Spinal cord (tissue), 9 donors: ENCODE measurements at regions not wholly inside any gene's neighbourhood (a gene's known extent, or its start where the extent isn't known, plus 50 kb on each side); places are given as distances from the start of the nearest gene placed in this dataset.

ENCODE experiments used
- DNase-seq, 6 donors: peaks; one replicate each; pipeline versions ENCODE4 v3.0.0 to v3.0.0-alpha.2; 2013 to 2015; ENCODE audit warnings: low spot score in 6 of 6, low read depth in 4 of 6
- H3K27ac ChIP-seq: one replicate; pipeline ENCODE4 v1.5.1; 2013; ENCODE audit warnings: low read depth, low read length, control low read depth
- H3K27me3 ChIP-seq: one replicate; pipeline ENCODE4 v1.6.1; 2013; ENCODE audit warnings: low read length; ENCODE audit not compliant: control insufficient read depth, insufficient read depth
- H3K36me3 ChIP-seq: one replicate; pipeline ENCODE4 v1.6.1; 2013; ENCODE audit warnings: low read length; ENCODE audit not compliant: control insufficient read depth, insufficient read depth
- H3K4me1 ChIP-seq: one replicate; pipeline ENCODE4 v1.6.1; 2013; ENCODE audit warnings: low read length; ENCODE audit not compliant: control insufficient read depth, insufficient read depth
- H3K4me3 ChIP-seq: one replicate; pipeline ENCODE4 v1.5.1; 2013; ENCODE audit warnings: low read depth, low read length, control low read depth
- H3K9me3 ChIP-seq: one replicate; pipeline ENCODE4 v1.6.1; 2013; ENCODE audit warnings: low read length; ENCODE audit not compliant: control insufficient read depth, insufficient read depth
- WGBS: methylation state at CpG from one replicate; pipeline ENCODE4 v1.1.5; 2013; ENCODE audit warnings: missing lambda C conversion rate; ENCODE audit not compliant: insufficient coverage; 5-methylcytosine and 5-hydroxymethylcytosine counted together
- donor health status: healthy.

DNA sequence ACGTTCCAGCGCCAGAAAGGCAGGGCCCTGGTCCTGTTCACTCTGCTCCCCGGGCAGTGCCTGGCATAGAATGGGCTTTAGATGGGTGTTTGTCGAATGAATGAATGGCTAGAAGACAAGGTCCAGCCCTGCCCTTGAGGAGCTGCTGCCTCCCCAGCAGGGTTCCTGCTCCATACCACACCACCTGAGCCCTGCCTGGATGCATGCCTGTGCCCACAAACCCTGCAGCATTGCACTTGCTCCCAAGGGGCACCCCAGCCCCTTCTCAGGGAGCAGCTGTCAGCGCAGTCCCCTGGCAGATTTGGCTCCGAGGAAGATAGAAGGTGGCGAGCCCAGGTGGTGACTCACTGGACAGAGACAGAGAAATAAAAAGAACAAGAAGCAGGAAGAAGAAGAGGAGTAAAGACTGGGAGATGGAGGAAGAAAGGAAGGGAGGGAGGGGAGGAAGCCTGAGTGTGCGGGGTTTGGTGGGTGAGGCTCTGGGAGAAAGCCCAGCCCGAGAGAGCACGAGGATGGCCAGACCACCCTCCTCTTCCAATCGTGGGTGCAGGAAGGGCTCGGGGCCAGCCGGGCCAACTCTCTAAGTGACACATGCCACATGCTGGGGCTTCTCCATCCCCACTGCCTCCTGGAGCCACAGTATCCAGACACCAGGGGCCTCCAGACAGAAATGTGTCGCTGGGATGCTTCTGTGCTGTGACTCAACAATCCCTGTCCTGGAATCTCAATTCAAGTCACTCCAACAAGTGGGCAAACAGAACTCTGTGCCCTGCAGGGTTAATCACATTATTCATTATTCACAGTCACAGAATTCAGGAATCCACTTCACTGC, 1474.3 kb downstream of the BRD1 start:
- Histone ChIP-seq H3K27me3 (no peaks in the 10 kb centered on the region), H3K36me3 (no peaks in the 10 kb centered on the region), H3K4me1 (peaks cover 7% of the 10 kb centered on the region), H3K9me3 (no peaks in the 10 kb centered on the region), H3K27ac (no peak overlapping the region), H3K4me3 (no peak overlapping the region)
- no peak for DNase-seq
- 74% methylated on average over 11 of the region's 14 CpGs for WGBS

DNA sequence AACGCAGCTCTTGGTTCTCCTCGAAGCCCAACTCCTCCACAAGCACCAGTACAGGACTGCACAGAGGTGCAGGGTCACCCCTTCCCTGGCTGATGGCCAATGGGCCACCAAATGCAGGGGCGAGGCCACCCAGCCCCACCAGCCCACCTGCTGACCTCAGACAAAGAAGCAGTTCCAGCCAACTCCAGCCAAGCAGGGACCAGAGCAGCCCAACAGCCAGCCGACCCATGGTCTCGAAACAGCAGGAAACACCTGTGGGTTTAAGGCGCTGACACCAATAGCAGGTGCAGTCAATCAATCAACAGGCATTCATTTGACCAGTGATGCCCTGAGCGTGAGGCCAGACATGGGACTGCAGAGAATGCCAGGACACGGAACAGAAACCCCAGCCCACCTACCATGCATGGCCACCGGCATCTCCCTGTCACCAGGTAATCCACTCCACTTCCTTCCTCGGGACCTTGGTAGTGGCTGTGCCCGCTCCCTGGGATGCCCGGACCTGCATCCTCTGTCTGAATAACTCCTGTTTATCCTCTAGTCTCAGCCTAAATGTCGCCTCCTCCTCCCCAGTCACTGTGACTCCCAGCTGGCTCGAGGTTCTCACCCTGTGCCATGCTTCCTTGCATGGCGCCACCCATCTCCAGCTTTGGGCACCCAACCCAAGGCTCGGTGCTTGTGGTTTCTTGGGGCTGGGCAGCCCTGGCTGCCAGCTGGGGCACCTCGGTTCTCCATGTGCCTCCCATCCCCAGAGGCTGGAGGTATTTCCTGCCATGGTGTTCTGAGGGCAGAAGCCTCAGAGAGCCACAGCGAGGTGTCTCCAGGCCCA, 1475.4 kb downstream of the BRD1 start:
- Histone ChIP-seq H3K4me1 (peaks cover 7% of the 10 kb centered on the region), H3K9me3 (no peaks in the 10 kb centered on the region), H3K4me3 (no peak overlapping the region), H3K27ac (no peak overlapping the region), H3K36me3 (no peaks in the 10 kb centered on the region), H3K27me3 (no peaks in the 10 kb centered on the region)
- no peak for DNase-seq
- 91% methylated on average over 18 of the region's 18 CpGs for WGBS

DNA sequence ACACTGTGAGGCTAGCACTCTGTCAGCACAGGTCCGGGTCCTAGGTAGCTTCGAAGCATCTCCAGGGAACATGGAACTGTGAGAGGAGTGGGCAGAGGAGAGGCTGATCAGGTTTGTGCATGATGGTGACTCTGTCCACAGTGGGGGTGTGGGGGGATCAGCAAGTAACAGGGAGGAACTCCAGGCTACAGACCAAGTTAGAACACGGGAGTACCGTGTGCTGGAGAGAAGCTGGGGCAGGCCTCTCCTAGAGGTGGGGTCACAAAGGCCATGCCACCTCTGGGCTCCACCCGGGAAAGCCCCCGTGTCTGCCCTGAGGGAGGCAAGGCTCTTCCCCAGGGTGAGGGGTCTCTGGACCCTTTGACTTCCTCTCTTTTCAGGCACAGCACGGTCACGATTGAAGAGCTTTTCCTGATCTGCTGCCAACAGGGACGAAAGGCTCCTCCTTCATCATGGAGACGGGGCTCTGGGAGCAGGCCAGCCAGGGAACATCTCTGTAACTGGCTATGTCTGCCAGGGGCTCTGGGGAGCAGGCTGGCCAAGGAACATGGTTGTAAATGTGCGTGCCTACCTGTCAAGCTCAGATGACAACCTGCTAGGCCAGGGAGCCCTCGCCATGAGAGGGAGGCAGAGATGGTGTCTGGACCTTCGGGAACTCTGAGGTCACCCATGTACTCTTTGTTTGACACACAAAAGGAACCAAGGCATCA, 1476.1 kb downstream of the BRD1 start:
- Histone ChIP-seq H3K4me1 (peaks cover 7% of the 10 kb centered on the region), H3K4me3 (no peak overlapping the region), H3K27ac (no peak overlapping the region), H3K27me3 (no peaks in the 10 kb centered on the region), H3K9me3 (no peaks in the 10 kb centered on the region), H3K36me3 (no peaks in the 10 kb centered on the region)
- DNase-seq, result peak in 1 of 6 donors; percentile 22
- WGBS, result 73% methylated on average over 13 of the region's 13 CpGs

DNA sequence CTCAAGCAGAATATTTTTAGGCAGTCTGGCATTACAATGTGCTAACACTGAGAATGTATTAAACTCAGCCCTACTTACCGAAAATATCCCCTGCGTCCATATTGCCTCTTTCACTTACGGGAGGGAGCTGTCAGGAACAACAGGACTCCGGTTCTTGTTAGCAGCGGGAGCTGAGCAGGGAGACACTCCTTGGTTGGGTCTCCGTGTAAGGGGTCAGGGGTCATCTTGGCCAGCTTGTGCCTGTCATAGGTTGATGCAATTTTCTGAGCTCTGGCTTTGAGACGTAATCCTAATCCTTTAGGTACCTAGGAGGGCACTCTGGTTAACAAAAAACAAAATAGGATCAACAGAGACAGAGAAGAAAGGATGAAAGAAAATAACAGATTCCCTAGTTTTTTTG, 1477.2 kb downstream of the BRD1 start:
- H3K27me3 ChIP-seq, result no peaks in the 10 kb centered on the region
- peaks cover 7% of the 10 kb centered on the region for H3K4me1 ChIP-seq
- no peak overlapping the region for H3K4me3 ChIP-seq
- DNase-seq, result peak in 1 of 6 donors; percentile 38
- H3K36me3 ChIP-seq, result no peaks in the 10 kb centered on the region
- no peaks in the 10 kb centered on the region for H3K9me3 ChIP-seq
- 71% methylated on average over 6 of the region's 7 CpGs for WGBS
- no peak overlapping the region for H3K27ac ChIP-seq

DNA sequence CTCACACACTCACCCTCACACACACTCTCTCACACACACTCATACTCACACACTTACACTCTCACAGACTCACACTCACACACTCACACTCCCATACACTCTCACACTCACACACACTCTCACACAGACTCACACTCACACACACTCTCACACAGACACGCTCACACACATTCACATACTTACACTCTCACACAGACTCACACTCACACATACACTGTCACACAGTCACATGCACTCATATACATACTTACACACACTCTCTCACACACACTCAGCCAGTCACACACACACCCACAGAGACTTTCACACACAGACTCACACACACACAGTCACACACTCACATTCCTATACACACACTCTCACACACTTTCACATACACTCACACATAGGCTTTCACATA, 1478.8 kb downstream of the BRD1 start:
- 100% methylated on average over 1 of the region's 1 CpG for whole genome bisulfite sequencing
- no peak for DNase-seq
- H3K4me3 ChIP-seq, result no peak overlapping the region
- H3K9me3 ChIP-seq, result no peaks in the 10 kb centered on the region
- peaks cover 9% of the 10 kb centered on the region for H3K4me1 ChIP-seq
- no peaks in the 10 kb centered on the region for H3K27me3 ChIP-seq
- H3K27ac ChIP-seq, result no peak overlapping the region
- H3K36me3 ChIP-seq, result no peaks in the 10 kb centered on the region

DNA sequence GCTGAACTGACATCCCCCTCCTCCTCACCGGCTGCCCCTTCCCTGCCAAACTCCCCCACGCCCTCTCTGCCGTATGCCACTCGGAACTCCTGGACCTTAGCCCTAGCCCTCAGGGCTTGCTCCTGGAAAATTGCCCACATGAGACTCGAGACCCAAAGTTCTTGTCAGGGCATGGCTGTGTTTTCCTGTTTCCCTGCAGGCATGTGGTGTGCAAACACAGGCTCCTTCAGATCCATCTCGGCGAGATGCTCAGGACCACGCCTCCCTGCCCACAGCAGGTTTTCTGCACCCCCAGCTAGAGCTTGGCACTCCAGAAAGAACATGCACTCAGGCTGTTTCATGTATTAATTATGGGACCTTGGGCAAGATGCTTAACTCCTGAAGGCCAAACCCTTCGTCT, 1480.4 kb downstream of the BRD1 start:
- Histone ChIP-seq H3K27ac (no peak overlapping the region), H3K36me3 (no peaks in the 10 kb centered on the region), H3K9me3 (no peaks in the 10 kb centered on the region), H3K27me3 (no peaks in the 10 kb centered on the region), H3K4me3 (no peak overlapping the region), H3K4me1 (peaks cover 2% of the 10 kb centered on the region)
- peak in 1 of 6 donors; percentile 23 for DNase-seq
- WGBS, result 62% methylated on average over 9 of the region's 9 CpGs

DNA sequence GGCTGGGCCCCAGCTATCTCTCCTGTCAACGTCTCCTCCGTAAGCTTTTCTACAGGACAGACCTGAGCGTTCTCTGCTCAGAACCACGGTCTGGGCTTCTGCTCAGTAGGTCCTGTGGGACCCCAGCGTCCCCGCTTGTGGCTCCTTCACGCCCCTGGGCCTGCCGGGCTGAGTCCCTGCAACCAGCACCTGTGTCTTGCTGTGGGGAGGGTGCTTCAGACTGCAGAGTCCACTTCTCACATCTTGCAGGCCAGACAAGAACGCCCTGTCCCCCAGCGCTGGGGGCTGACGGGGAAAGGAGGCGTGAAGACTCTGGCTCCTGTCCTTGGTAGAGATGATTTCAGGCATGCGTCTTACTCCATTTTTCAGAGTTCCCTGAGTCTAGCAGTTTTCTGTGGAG, 1480.8 kb downstream of the BRD1 start:
- WGBS, result 90% methylated on average over 8 of the region's 13 CpGs
- H3K27me3 ChIP-seq, result no peaks in the 10 kb centered on the region
- no peak overlapping the region for H3K4me3 ChIP-seq
- no peak overlapping the region for H3K27ac ChIP-seq
- H3K36me3 ChIP-seq, result no peaks in the 10 kb centered on the region
- H3K9me3 ChIP-seq, result no peaks in the 10 kb centered on the region
- DNase-seq, result no peak
- peaks cover 2% of the 10 kb centered on the region for H3K4me1 ChIP-seq

DNA sequence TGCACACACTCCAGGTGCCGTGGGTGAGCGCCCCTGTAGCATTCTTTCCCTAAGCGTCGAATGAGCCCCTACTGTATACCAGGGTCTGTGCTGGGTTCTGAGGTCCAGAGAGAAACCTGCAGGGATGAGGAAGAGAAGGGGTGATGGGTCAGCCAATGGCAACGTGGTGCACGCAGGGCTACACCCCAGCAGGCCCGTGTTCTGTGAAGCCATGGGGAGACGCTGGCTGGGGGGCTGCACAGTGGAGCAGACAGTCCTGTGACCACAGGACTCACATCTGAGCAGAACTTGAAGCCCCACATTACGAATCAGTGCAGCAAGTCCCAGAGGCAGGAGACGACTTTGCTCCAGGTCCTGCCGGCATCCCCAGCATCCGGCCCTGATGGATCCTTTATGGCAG, 1481.4 kb downstream of the BRD1 start:
- no peak for DNase-seq
- Histone ChIP-seq H3K27ac (no peak overlapping the region), H3K27me3 (no peaks in the 10 kb centered on the region), H3K4me3 (no peak overlapping the region), H3K4me1 (peaks cover 6% of the 10 kb centered on the region), H3K9me3 (no peaks in the 10 kb centered on the region), H3K36me3 (no peaks in the 10 kb centered on the region)
- 73% methylated on average over 8 of the region's 12 CpGs for WGBS

DNA sequence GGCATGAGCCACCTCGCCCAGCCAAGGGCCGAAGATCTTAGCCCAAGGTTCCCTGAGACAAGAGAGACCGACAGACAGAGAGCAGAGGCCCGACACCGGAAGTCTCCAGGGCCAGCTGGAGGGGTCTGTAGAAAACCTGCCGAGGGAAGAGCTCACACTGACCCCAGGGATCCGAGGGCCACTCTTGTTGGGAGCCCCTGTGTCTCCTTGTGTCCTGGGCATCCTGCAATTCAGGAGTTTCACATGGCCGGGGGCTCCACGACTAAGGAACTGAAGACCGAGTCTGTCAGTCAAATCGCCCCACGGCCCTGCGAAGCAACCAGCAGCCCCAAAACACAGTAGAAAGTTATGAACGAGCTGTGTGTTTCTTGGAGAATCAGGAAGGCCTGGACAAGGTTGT, 1482.0 kb downstream of the BRD1 start:
- H3K27me3 ChIP-seq, result no peaks in the 10 kb centered on the region
- H3K4me1 ChIP-seq, result peaks cover 12% of the 10 kb centered on the region
- WGBS, result 90% methylated on average over 14 of the region's 14 CpGs
- DNase-seq, result no peak
- H3K27ac ChIP-seq, result no peak overlapping the region
- no peaks in the 10 kb centered on the region for H3K36me3 ChIP-seq
- no peaks in the 10 kb centered on the region for H3K9me3 ChIP-seq
- no peak overlapping the region for H3K4me3 ChIP-seq
